ENCODE measurements at regions not wholly inside any gene's neighbourhood (a gene's known extent, or its start where the extent isn't known, plus 50 kb on each side); places are given as distances from the start of the nearest gene placed in this dataset.

DNA sequence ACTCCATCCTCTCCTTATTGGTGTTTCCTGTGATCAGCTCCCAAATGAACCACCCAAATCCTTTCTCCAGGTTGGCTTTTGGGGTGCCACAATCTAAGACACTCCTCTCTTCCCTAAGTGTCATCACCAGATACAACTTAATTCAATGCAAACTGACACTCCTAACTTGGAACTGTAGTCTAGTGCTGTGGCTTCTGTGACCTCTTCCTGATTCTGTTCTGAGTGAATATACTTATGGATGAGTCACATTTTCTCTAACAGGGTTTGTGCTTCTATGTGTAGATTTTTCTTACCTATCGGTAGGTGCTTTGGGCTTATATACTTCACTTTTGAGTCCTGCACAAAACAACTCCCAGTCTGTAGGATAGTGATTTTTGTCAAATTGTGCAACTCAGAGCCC, 141.3 kb upstream of the MAOA start:
- H3K27ac ChIP-seq (ENCODE audit: low read depth in 1 of 2, low read length in 2 of 2): no peak overlapping the region
- H4K20me1 ChIP-seq (ENCODE audit: insufficient read depth, low read length): no peaks in the 10 kb centered on the region
- no peaks in the 10 kb centered on the region for H3K79me2 ChIP-seq (ENCODE audit: insufficient read depth, low read length)
- intact Hi-C loops (cut with micrococcal nuclease): no loop called here
- H3K4me1 Mint-ChIP-seq: no peaks in the 10 kb centered on the region
- no peak overlapping the region for H3K27ac Mint-ChIP-seq
- TF ChIP-seq CTCF (IDR thresholded peaks at IDR 0.05): no peak
- peaks cover 0 to 5% (median 2%) of the 10 kb centered on the region in 3 donors for H3K27me3 Mint-ChIP-seq (ENCODE audit: low read depth in 3 of 3)
- H3K4me3 Mint-ChIP-seq: no peak overlapping the region
- peaks cover 0 to 13% (median 8%) of the 10 kb centered on the region in 7 donors for H3K9me3 Mint-ChIP-seq
- no peaks in the 10 kb centered on the region for H3K27me3 ChIP-seq (ENCODE audit: control insufficient read depth in 2 of 2, insufficient read depth in 2 of 2, low read length in 2 of 2)
- H3K4me3 ChIP-seq (replicated peaks in 1 of 3; ENCODE audit: low read depth in 2 of 3, low read length in 3 of 3): no peak overlapping the region
- no peak overlapping the region for H3K9ac ChIP-seq (ENCODE audit: insufficient read depth, low read length, poor library complexity, severe bottlenecking)
- no peak overlapping the region for H3K4me2 ChIP-seq (replicated peaks; ENCODE audit: extremely low read depth, low read length, poor library complexity, severe bottlenecking)
- no peaks in the 10 kb centered on the region for H3K36me3 ChIP-seq (replicated peaks in 1 of 2; ENCODE audit: control insufficient read depth in 1 of 2, insufficient read depth in 2 of 2, low read length in 2 of 2)
- WGBS (ENCODE audit: insufficient coverage): no CpG with 5 or more reads among the region's 1 CpG
- peaks cover 8 to 9% of the 10 kb centered on the region in 2 donors for H3K9me3 ChIP-seq (replicated peaks in 1 of 2; ENCODE audit: control insufficient read depth in 1 of 2, insufficient read depth in 1 of 2, low read length in 2 of 2)
- no peaks in the 10 kb centered on the region for H3K4me1 ChIP-seq (ENCODE audit: control insufficient read depth in 1 of 2, insufficient read depth in 2 of 2, low read length in 2 of 2)
- DNase-seq: no peak
- H3K36me3 Mint-ChIP-seq: no peaks in the 10 kb centered on the region
- no peak overlapping the region for H2AFZ ChIP-seq (ENCODE audit: insufficient read depth, low read depth, low read length, poor library complexity, severe bottlenecking)

DNA sequence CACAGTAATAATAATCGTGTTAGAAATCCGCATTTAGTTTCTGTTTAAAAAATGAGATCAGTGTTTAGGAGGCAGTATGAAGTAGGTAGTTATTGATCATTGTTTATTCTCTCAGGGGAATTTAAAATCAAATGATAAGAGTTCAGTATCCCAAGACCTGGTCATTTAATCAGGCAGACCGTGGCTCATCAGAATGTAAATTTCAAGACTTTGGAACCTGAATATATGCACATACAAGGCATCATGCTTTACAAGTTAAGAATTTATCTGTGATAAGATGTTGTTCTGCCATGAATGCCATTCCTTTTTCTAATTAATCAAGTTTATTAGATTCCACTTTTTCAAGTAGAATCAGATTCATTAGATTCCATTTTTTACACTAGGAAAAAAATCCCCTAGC, 133.5 kb upstream of the MAOA start:
- intact Hi-C loops (cut with micrococcal nuclease): no loop called here
- peaks cover 7 to 26% (median 21%) of the 10 kb centered on the region in 7 donors for H3K9me3 Mint-ChIP-seq
- DNase-seq: no peak
- H3K36me3 ChIP-seq (replicated peaks in 1 of 2; ENCODE audit: control insufficient read depth in 1 of 2, insufficient read depth in 2 of 2, low read length in 2 of 2): no peaks in the 10 kb centered on the region
- no peak overlapping the region for H3K4me2 ChIP-seq (replicated peaks; ENCODE audit: extremely low read depth, low read length, poor library complexity, severe bottlenecking)
- H3K27ac Mint-ChIP-seq: no peak overlapping the region
- peaks cover 0 to 2% (median 1%) of the 10 kb centered on the region in 3 donors for H3K27me3 Mint-ChIP-seq (ENCODE audit: low read depth in 3 of 3)
- H3K36me3 Mint-ChIP-seq: peaks cover 0 to 3% of the 10 kb centered on the region in 2 donors
- H3K4me3 Mint-ChIP-seq: no peak overlapping the region
- H3K9me3 ChIP-seq (replicated peaks in 1 of 2; ENCODE audit: control insufficient read depth in 1 of 2, insufficient read depth in 1 of 2, low read length in 2 of 2): peaks cover 13 to 15% of the 10 kb centered on the region in 2 donors
- no peak for TF ChIP-seq CTCF (IDR thresholded peaks at IDR 0.05)
- H3K4me1 Mint-ChIP-seq: peaks cover 20% of the 10 kb centered on the region
- no peak overlapping the region for H2AFZ ChIP-seq (ENCODE audit: insufficient read depth, low read depth, low read length, poor library complexity, severe bottlenecking)
- no peak overlapping the region for H3K27ac ChIP-seq (ENCODE audit: low read depth in 1 of 2, low read length in 2 of 2)
- H3K27me3 ChIP-seq (ENCODE audit: control insufficient read depth in 2 of 2, insufficient read depth in 2 of 2, low read length in 2 of 2): no peaks in the 10 kb centered on the region
- H4K20me1 ChIP-seq (ENCODE audit: insufficient read depth, low read length): no peaks in the 10 kb centered on the region
- H3K4me3 ChIP-seq (replicated peaks in 1 of 3; ENCODE audit: low read depth in 2 of 3, low read length in 3 of 3): no peak overlapping the region
- no CpG with 5 or more reads among the region's 3 CpGs for WGBS (ENCODE audit: insufficient coverage)
- no peaks in the 10 kb centered on the region for H3K79me2 ChIP-seq (ENCODE audit: insufficient read depth, low read length)
- no peak overlapping the region for H3K9ac ChIP-seq (ENCODE audit: insufficient read depth, low read length, poor library complexity, severe bottlenecking)
- H3K4me1 ChIP-seq (ENCODE audit: control insufficient read depth in 1 of 2, insufficient read depth in 2 of 2, low read length in 2 of 2): peaks cover 12 to 25% of the 10 kb centered on the region in 2 donors
